Breast epithelium (tissue), 4 donors: ENCODE measurements at regions not wholly inside any gene's neighbourhood (a gene's known extent, or its start where the extent isn't known, plus 50 kb on each side); places are given as distances from the start of the nearest gene placed in this dataset.
A peak's percentile ranks its signal among the peaks of the same experiment; 100 is the strongest.

Experiments used
- DNase-seq, 2 donors: peaks; one replicate each; pipeline ENCODE4 v3.0.0-alpha.2; 2019; ENCODE audit warnings: low spot score in 2 of 2
- H3K27ac ChIP-seq, 2 donors: fragments of 200-600 bp; sonication (generic) in 1 of 2; one replicate each; pipeline ENCODE4 v1.5.1; 2016 to 2019; ENCODE audit warnings: mild to moderate bottlenecking in 1 of 2
- H3K27me3 ChIP-seq, 2 donors: fragments of 200-600 bp; sonication (generic) in 1 of 2; one replicate each; pipeline versions ENCODE4 v1.5.1 to v1.6.0; 2017 to 2019; ENCODE audit warnings: control low read depth in 1 of 2, mild to moderate bottlenecking in 1 of 2
- H3K36me3 ChIP-seq: fragments of 200-600 bp; one replicate; pipeline ENCODE4 v1.5.1; 2019
- H3K4me1 ChIP-seq, 2 donors: fragments of 200-600 bp; sonication (generic); one replicate each; pipeline ENCODE4 v1.5.1; 2016 to 2019; ENCODE audit warnings: control low read depth in 1 of 2
- H3K4me3 ChIP-seq, 3 donors: fragments of 200-600 bp; sonication (generic); 1 replicate in 2 of 3; 2 replicates in 1 of 3; pipeline ENCODE4 v1.5.1; 2016 to 2019; ENCODE audit warnings: mild to moderate bottlenecking in 3 of 3, moderate library complexity in 2 of 3
- H3K9me3 ChIP-seq, 2 donors: fragments of 200-600 bp; sonication (generic) in 1 of 2; one replicate each; pipeline ENCODE4 v1.5.1; 2016 to 2019; ENCODE audit warnings: control low read depth in 1 of 2
- CTCF ChIP-seq, 3 donors: fragments of 450-650 bp; IDR thresholded peaks; one replicate each; pipeline ENCODE4 v1.5.1; 2016 to 2017; ENCODE audit warnings: antibody characterized with exemption in 3 of 3, mild to moderate bottlenecking in 3 of 3, moderate library complexity in 3 of 3
- POLR2A ChIP-seq: fragments of 450-650 bp; IDR thresholded peaks from one replicate; pipeline ENCODE4 v1.6.1; 2016; ENCODE audit warnings: antibody characterized with exemption, mild to moderate bottlenecking, moderate library complexity
- POLR2AphosphoS5 ChIP-seq, 3 donors: sonication (generic); formaldehyde crosslinking; IDR thresholded peaks; one replicate each; pipeline ENCODE4 v1.6.1; 2017; ENCODE audit warnings: antibody characterized with exemption in 3 of 3
- intact Hi-C: fragments of 100-400 bp; cut with DNase I; formaldehyde crosslinking; loops from one replicate; pipeline ENCODE4 v1.15.1; 2023; ENCODE audit warnings: low total_unique reads

- no peaks in the 10 kb centered on the region for H3K4me1 ChIP-seq
- TF ChIP-seq POLR2A (no peak), CTCF (IDR thresholded peaks at IDR 0.05) (no peak), POLR2AphosphoS5 (IDR thresholded peaks at IDR 0.05) (no peak)
- peak overlapping the region; percentile 29 to 39 for H3K27ac ChIP-seq
- H3K27me3 ChIP-seq, result no peaks in the 10 kb centered on the region
- peak in 1 of 2 donors; percentile 61 for DNase-seq
- no peak overlapping the region for H3K4me3 ChIP-seq
- no peaks in the 10 kb centered on the region for H3K36me3 ChIP-seq
- intact Hi-C loops, result no loop called here
- no peaks in the 10 kb centered on the region for H3K9me3 ChIP-seq
Observed at GRCh38 chr19:7415163-7415856, 66.6 kb downstream of the ARHGEF18 start.

GRCh38 chr19:7415857-7416371, 67.2 kb downstream of the ARHGEF18 start:
- Histone ChIP-seq H3K4me1 (no peaks in the 10 kb centered on the region), H3K4me3 (no peak overlapping the region), H3K27ac (peak overlapping the region in 1 of 2 donors; percentile 39), H3K36me3 (no peaks in the 10 kb centered on the region), H3K9me3 (no peaks in the 10 kb centered on the region), H3K27me3 (no peaks in the 10 kb centered on the region)
- intact Hi-C loops, result no loop called here
- TF ChIP-seq POLR2A (no peak), CTCF (IDR thresholded peaks at IDR 0.05) (no peak), POLR2AphosphoS5 (IDR thresholded peaks at IDR 0.05) (no peak)
- no peak for DNase-seq

- no peaks in the 10 kb centered on the region for H3K9me3 ChIP-seq
- H3K36me3 ChIP-seq, result no peaks in the 10 kb centered on the region
- H3K4me3 ChIP-seq, result no peak overlapping the region
- no peaks in the 10 kb centered on the region for H3K27me3 ChIP-seq
- intact Hi-C loops, result no loop called here
- no peak overlapping the region for H3K27ac ChIP-seq
- TF ChIP-seq CTCF (IDR thresholded peaks at IDR 0.05), result no peak
- no peak for TF ChIP-seq POLR2A
- TF ChIP-seq POLR2AphosphoS5 (IDR thresholded peaks at IDR 0.05), result no peak
- no peaks in the 10 kb centered on the region for H3K4me1 ChIP-seq
- no peak for DNase-seq
Observed at GRCh38 chr19:7417671-7418324, 69.1 kb downstream of the ARHGEF18 start.

GRCh38 chr19:7418596-7418995, 69.9 kb downstream of the ARHGEF18 start:
- no peak for DNase-seq
- Histone ChIP-seq H3K27me3 (no peaks in the 10 kb centered on the region), H3K4me1 (no peaks in the 10 kb centered on the region), H3K36me3 (no peaks in the 10 kb centered on the region), H3K27ac (no peak overlapping the region), H3K9me3 (no peaks in the 10 kb centered on the region), H3K4me3 (no peak overlapping the region)
- intact Hi-C loops, result no loop called here
- TF ChIP-seq CTCF (IDR thresholded peaks at IDR 0.05) (no peak), POLR2AphosphoS5 (IDR thresholded peaks at IDR 0.05) (no peak), POLR2A (no peak)

GRCh38 chr19:7419153-7419552, 69.7 kb downstream of the PEX11G start:
- Histone ChIP-seq H3K27me3 (no peaks in the 10 kb centered on the region), H3K4me1 (no peaks in the 10 kb centered on the region), H3K36me3 (no peaks in the 10 kb centered on the region), H3K27ac (no peak overlapping the region), H3K9me3 (no peaks in the 10 kb centered on the region), H3K4me3 (no peak overlapping the region)
- TF ChIP-seq POLR2A (no peak), POLR2AphosphoS5 (IDR thresholded peaks at IDR 0.05) (no peak), CTCF (IDR thresholded peaks at IDR 0.05) (no peak)
- intact Hi-C loops, result no loop called here
- no peak for DNase-seq
